ENCODE measurements at regions not wholly inside any gene's neighbourhood (a gene's known extent, or its start where the extent isn't known, plus 50 kb on each side); places are given as distances from the start of the nearest gene placed in this dataset.

DNA sequence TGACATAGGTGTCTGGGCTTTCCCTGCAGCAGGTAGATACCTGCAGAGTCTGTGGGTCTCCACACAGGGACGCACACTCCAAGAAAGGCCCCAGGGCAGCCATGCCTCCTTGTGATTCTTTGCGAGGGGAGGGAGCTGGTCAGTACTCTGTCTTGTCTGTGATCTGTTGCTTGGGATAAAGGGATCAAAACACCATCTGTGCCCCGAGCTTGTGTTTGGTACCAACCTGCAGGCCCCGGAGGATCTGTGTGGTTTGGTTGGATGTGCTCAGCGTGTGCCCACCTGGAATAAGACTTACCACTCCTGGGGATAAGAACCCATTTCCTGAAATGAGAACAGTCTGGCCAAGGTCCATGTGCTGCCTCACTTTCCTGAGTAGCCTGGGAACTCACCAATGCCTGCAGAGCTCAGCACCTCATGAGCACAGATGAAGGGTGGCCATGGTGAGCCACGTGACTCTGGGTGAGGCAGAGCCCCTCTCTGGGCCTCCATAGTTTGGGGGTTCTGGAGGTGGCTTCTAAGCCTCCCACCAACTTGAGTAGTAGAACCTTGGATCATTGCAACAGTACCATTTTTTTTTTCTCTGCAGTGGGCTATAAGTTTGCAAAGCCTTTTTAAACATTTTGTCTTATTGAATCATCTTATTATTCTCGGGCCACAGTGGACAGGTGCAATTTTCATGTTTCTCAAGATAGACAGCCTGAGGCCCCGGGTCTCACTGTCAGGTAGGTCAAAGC is 134.8 kb downstream of the DDX1 start:
- DNase-seq (ENCODE audit: low read depth), result no peak
- no peak overlapping the region for H3K4me3 ChIP-seq (ENCODE audit: low read length)
- TF ChIP-seq, protein P1, sequence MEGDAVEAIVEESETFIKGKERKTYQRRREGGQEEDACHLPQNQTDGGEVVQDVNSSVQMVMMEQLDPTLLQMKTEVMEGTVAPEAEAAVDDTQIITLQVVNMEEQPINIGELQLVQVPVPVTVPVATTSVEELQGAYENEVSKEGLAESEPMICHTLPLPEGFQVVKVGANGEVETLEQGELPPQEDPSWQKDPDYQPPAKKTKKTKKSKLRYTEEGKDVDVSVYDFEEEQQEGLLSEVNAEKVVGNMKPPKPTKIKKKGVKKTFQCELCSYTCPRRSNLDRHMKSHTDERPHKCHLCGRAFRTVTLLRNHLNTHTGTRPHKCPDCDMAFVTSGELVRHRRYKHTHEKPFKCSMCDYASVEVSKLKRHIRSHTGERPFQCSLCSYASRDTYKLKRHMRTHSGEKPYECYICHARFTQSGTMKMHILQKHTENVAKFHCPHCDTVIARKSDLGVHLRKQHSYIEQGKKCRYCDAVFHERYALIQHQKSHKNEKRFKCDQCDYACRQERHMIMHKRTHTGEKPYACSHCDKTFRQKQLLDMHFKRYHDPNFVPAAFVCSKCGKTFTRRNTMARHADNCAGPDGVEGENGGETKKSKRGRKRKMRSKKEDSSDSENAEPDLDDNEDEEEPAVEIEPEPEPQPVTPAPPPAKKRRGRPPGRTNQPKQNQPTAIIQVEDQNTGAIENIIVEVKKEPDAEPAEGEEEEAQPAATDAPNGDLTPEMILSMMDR (conservative IDR thresholded peaks at IDR 0.05; ENCODE audit: low read length), result no peak

DNA sequence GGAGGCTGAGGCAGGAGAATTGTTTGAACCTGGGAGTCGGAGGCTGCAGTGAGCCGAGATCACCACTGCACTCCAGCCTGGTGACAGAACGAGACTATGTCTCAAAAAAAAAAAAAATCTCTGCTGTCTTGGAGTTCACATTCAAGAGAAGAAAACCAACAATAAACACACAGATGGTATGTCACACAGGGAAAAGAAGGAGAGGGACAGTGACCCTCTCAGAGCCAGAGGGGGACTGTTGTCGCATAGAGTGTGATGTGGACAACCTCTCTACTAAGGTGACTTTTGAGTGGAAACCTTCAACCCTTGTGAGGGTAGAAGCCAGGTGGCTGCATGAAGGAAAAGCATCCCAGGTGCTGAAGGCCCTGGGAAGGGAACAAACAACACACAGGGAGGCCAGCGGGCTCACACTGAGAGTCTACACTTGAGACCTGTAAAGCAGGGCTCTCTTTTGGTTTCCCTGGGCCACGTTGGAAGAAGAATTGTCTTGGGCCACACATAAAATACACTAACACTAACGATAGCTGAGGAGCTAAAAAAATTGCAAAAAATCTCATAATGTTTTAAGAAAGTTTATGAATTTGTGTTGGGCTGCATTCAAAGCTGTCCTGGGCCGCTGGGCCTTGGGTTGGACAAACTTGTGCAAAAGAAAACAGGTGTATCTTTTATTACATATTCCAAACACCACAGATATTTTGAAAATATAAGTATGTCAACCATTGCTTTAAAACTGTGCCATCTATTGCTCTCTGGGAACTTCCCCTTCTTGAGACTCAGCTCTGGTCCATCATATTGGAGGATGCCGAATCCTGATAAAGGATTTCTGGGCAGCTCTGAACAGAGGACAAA is 136.0 kb downstream of the DDX1 start:
- no peak overlapping the region for H3K4me3 ChIP-seq (ENCODE audit: low read length)
- TF ChIP-seq, protein P1 (conservative IDR thresholded peaks at IDR 0.05; ENCODE audit: low read length), result no peak
- DNase-seq (ENCODE audit: low read depth), result no peak

DNA sequence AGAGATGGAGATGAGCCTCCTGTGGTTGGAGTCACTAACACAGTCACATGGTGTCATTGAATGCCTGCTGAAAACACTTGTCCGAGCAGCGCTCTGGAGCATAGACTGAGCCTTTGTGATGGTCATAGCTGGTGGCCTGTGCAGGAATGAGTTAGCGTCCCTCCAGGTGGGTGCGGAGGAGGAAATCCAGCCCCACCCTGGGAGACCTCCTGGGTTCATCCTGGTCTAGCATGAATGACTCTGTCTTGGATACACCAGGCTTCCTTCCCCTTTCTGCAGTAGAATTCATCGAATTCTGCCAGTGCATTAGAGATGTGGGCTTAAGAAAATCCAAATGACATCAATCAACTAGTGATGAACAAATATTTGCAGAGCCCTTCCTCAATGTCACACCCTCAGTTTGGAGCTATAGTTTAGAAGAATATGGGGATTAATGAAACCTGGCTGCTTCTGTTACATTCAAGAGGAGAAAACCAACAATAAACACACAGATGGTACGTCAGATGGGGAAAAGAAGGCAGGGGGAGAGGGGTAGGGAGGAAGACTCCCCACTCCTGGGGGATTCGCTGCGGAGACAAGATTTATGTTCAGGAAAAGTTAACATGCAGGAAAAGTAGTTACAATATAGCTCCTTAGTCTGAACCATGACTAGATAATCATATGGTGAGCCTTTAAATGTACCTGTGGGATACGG is 136.7 kb downstream of the DDX1 start:
- TF ChIP-seq, protein P1 (conservative IDR thresholded peaks at IDR 0.05; ENCODE audit: low read length), result no peak
- no peak overlapping the region for H3K4me3 ChIP-seq (ENCODE audit: low read length)
- no peak for DNase-seq (ENCODE audit: low read depth)

DNA sequence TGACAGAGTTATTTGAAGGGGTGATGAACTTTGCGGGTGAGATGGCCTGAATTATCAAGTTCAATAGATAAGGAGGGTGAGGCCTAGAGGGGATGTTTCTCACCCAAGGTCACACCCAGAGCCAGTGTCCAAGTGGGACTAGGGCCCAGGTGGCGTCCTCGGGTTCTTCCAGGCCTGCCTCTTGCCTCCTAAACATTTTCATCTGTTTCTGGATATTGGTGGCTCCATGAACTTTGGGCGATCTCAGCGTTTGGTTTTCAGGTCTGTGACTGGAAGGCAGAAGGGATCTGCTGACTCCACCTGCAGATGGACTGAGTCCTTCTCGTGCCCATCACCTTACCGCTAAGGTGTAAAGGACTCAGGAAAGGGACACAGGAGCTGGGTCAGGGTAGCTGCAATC is 137.3 kb downstream of the DDX1 start:
- TF ChIP-seq, protein P1 (conservative IDR thresholded peaks at IDR 0.05; ENCODE audit: low read length), result no peak
- no peak for DNase-seq (ENCODE audit: low read depth)
- H3K4me3 ChIP-seq (ENCODE audit: low read length), result no peak overlapping the region

DNA sequence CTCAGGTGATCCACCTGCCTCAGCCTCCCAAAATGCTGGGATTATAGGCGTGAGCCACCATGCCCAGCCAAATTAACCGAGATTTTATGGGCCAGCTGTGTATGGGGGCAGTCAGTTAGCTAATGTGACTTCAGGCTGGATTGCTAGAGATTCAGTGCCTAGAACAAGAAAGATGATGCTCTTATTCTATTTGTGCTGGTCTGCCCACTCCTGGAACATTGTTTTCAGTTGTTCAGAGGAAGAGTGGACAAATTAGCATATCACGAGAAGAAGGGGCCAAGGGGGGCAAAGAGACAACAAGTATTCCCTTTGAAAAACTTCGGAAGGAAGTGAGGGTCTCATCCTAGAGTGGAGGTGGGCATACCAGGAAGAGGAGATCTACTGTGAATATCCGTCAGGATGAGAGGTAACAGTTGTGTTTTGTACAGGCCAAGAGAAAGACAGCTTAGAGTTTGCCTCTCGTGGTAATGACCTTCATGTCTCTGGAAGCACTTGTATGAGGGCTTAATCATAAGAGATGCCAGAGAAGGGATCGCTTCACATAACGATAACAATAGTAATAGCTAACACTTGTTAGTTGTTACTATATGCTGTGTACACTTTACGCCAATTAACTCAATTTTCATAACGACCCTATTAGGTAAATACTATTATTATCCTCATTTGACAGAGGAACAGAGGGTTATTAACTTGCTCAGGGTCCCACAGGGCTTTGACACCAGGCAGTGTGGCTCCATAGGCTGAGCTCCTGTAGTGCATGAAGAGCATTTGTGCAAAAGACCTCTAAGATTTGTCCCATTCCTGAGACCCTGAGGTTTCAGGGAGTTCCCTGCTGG is 138.3 kb downstream of the DDX1 start:
- H3K4me3 ChIP-seq (ENCODE audit: low read length), result no peak overlapping the region
- no peak for DNase-seq (ENCODE audit: low read depth)
- TF ChIP-seq, protein P1 (conservative IDR thresholded peaks at IDR 0.05; ENCODE audit: low read length), result no peak

DNA sequence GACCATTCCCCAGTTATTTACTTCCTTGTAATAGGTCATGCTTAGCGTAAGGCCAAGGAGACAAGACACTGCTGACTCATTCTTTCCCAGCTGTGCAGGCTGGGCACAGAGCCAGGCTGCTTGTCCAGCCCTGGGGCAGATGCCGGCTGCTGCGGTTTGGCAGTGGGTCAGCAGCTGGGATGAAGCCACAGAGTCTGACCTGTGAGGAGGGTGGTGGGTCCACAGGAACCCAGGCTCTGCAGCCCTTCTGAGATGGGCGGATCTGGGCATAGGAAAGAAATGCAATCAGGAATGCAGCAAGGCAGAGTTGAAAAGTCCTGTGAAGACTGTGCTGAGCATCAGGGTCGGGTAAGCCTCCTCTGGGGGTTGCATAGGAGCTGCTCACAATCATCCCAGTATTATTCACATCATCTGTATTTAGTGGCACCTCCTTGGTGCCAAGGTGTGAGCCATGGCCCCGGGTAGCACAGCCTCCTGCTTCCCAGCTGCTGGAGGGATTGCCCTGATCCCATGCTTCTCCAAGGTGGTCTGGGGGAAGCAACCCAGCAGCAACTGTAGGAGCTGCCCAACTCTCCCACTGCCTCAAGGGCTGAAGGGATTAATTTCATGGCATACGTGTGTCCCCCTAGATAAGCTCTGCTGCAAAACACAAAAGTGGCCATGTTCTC is 139.0 kb downstream of the DDX1 start:
- peak; percentile 93 for DNase-seq (ENCODE audit: low read depth)
- TF ChIP-seq, protein P1 (conservative IDR thresholded peaks at IDR 0.05; ENCODE audit: low read length), result no peak

More for the DNA sequence above, 139.0 kb downstream of the DDX1 start:
- H3K4me3 ChIP-seq (ENCODE audit: low read length), result no peak overlapping the region

All from AG10803 (cell line).